Upper lobe of left lung (tissue), 6 donors: ENCODE measurements at regions not wholly inside any gene's neighbourhood (a gene's known extent, or its start where the extent isn't known, plus 50 kb on each side); places are given as distances from the start of the nearest gene placed in this dataset.
A peak's percentile ranks its signal among the peaks of the same experiment; 100 is the strongest.
"Not testable (repeated sequence)": the region's sequence is repeated elsewhere in the genome, so short reads cannot be mapped to it uniquely, and the experiment has no call there.

Source experiments
- ATAC-seq, 2 donors: fragments of 200-7000 bp; cut with Tn5 transposase; one replicate each; pipeline ENCODE4 v1.9.1; 2022; ENCODE audit warnings: mild to moderate bottlenecking in 2 of 2, moderate library complexity in 2 of 2; ENCODE audit not compliant: low FRiP score in 2 of 2
- DNase-seq, 2 donors: peaks; one replicate each; pipeline ENCODE4 v3.0.0-alpha.2; 2019 to 2020
- H3K27ac ChIP-seq, 4 donors: fragments of 200-600 bp; sonication (generic); one replicate each; pipeline ENCODE4 v1.5.1; 2016 to 2019
- H3K27me3 ChIP-seq, 4 donors: fragments of 200-600 bp; sonication (generic); one replicate each; pipeline ENCODE4 v1.5.1; 2017 to 2019
- H3K36me3 ChIP-seq, 4 donors: fragments of 200-600 bp; sonication (generic); one replicate each; pipeline ENCODE4 v1.5.1; 2016 to 2019
- H3K4me1 ChIP-seq, 4 donors: fragments of 200-600 bp; sonication (generic); one replicate each; pipeline ENCODE4 v1.5.1; 2018 to 2019
- H3K4me3 ChIP-seq, 4 donors: fragments of 200-600 bp; sonication (generic); one replicate each; pipeline ENCODE4 v1.5.1; 2017 to 2019; ENCODE audit warnings: mild to moderate bottlenecking in 2 of 4, moderate library complexity in 1 of 4
- H3K9me3 ChIP-seq, 4 donors: fragments of 200-600 bp; sonication (generic); one replicate each; pipeline ENCODE4 v1.5.1; 2018 to 2019
- CTCF ChIP-seq, 6 experiments: fragments of 450-650 bp in 4 of 6; fragments of 200-600 bp in 2 of 6; sonication (generic) in 2 of 6; IDR thresholded peaks; one replicate each; pipeline ENCODE4 v1.5.1; 2016 to 2019; ENCODE audit warnings: antibody characterized with exemption in 6 of 6
- EP300 ChIP-seq, 4 donors: sonication (generic); formaldehyde crosslinking; IDR thresholded peaks; one replicate each; pipeline ENCODE4 v1.5.1; 2017; ENCODE audit warnings: antibody characterized with exemption in 4 of 4, control low read depth in 2 of 4
- POLR2A ChIP-seq, 4 donors: fragments of 450-650 bp; IDR thresholded peaks; one replicate each; pipeline ENCODE4 v1.5.1; 2016 to 2017; ENCODE audit warnings: antibody characterized with exemption in 4 of 4, mild to moderate bottlenecking in 2 of 4
- POLR2AphosphoS5 ChIP-seq, 2 donors: sonication (generic); formaldehyde crosslinking; IDR thresholded peaks; one replicate each; pipeline ENCODE4 v1.5.1; 2017; ENCODE audit warnings: antibody characterized with exemption in 2 of 2
- WGBS, 2 donors: methylation state at CpG; one replicate each; pipeline ENCODE4 v1.1.5; 2017 to 2018; 5-methylcytosine and 5-hydroxymethylcytosine counted together
- donor health status: DM: no; HTN: no; CAD: no; lungs with moderate emphysema.
- donor health status: DM: no; HTN: yes; CAD: no; lungs with severe emphysema.

GRCh38 chr4:94135701-94136100, 72.0 kb upstream of the SMARCAD1 start:
- H3K4me3 ChIP-seq: no peak overlapping the region
- DNase-seq: no peak
- H3K27me3 ChIP-seq: no peaks in the 10 kb centered on the region
- H3K27ac ChIP-seq: no peak overlapping the region
- WGBS, 2 donors: 74 to 86% methylated on average over 1 of the region's 1 CpG
- H3K9me3 ChIP-seq: no peaks in the 10 kb centered on the region
- H3K4me1 ChIP-seq: no peaks in the 10 kb centered on the region
- ATAC-seq: no peak
- H3K36me3 ChIP-seq: no peaks in the 10 kb centered on the region
- TF ChIP-seq EP300 (IDR thresholded peaks at IDR 0.05) (no peak), POLR2A (IDR thresholded peaks at IDR 0.05) (no peak), POLR2AphosphoS5 (IDR thresholded peaks at IDR 0.05) (no peak), CTCF (IDR thresholded peaks at IDR 0.05) (no peak)

GRCh38 chr4:94139931-94140612, 67.6 kb upstream of the SMARCAD1 start:
- TF ChIP-seq EP300 (IDR thresholded peaks at IDR 0.05): no peak
- no peak for TF ChIP-seq POLR2A (IDR thresholded peaks at IDR 0.05)
- no peak for TF ChIP-seq CTCF (IDR thresholded peaks at IDR 0.05)
- no peak for TF ChIP-seq POLR2AphosphoS5 (IDR thresholded peaks at IDR 0.05)
- Histone ChIP-seq H3K4me1 (no peaks in the 10 kb centered on the region), H3K36me3 (no peaks in the 10 kb centered on the region), H3K4me3 (no peak overlapping the region), H3K27ac (no peak overlapping the region), H3K27me3 (no peaks in the 10 kb centered on the region), H3K9me3 (no peaks in the 10 kb centered on the region)
- no peak for DNase-seq
- ATAC-seq: peak in 1 of 2 donors; percentile 51
- 83 to 89% methylated on average over 7 to 8 of the region's 11 CpGs for WGBS, 2 donors

GRCh38 chr4:94141001-94141400, 66.7 kb upstream of the SMARCAD1 start:
- no peaks in the 10 kb centered on the region for H3K36me3 ChIP-seq
- TF ChIP-seq EP300 (IDR thresholded peaks at IDR 0.05): no peak
- TF ChIP-seq POLR2A (IDR thresholded peaks at IDR 0.05): no peak
- no peak for TF ChIP-seq POLR2AphosphoS5 (IDR thresholded peaks at IDR 0.05)
- TF ChIP-seq CTCF (IDR thresholded peaks at IDR 0.05): no peak
- no peaks in the 10 kb centered on the region for H3K4me1 ChIP-seq
- WGBS, 2 donors: 66% methylated on average over 2 of the region's 2 CpGs
- H3K9me3 ChIP-seq: no peaks in the 10 kb centered on the region
- no peaks in the 10 kb centered on the region for H3K27me3 ChIP-seq
- H3K4me3 ChIP-seq: no peak overlapping the region
- no peak overlapping the region for H3K27ac ChIP-seq
- no peak for DNase-seq
- peak in 1 of 2 donors; percentile 55 for ATAC-seq

GRCh38 chr4:94148052-94148451, 59.6 kb upstream of the SMARCAD1 start:
- H3K27me3 ChIP-seq, H3K4me1 ChIP-seq, ATAC-seq, H3K4me3 ChIP-seq, H3K9me3 ChIP-seq, H3K36me3 ChIP-seq, H3K27ac ChIP-seq: not testable (repeated sequence)
- DNase-seq: peak; percentile 10 to 74
- 35 to 43% methylated on average over 4 to 9 of the region's 9 CpGs for WGBS, 2 donors

GRCh38 chr4:94152466-94152865, 55.2 kb upstream of the SMARCAD1 start:
- Histone ChIP-seq H3K4me3 (no peak overlapping the region), H3K9me3 (no peaks in the 10 kb centered on the region), H3K27ac (no peak overlapping the region), H3K27me3 (no peaks in the 10 kb centered on the region), H3K4me1 (no peaks in the 10 kb centered on the region), H3K36me3 (no peaks in the 10 kb centered on the region)
- no peak for TF ChIP-seq CTCF (IDR thresholded peaks at IDR 0.05)
- no peak for TF ChIP-seq POLR2A (IDR thresholded peaks at IDR 0.05)
- TF ChIP-seq POLR2AphosphoS5 (IDR thresholded peaks at IDR 0.05): no peak
- no peak for TF ChIP-seq EP300 (IDR thresholded peaks at IDR 0.05)
- ATAC-seq (no peak), DNase-seq (no peak)

GRCh38 chr4:94155404-94155803, 52.3 kb upstream of the SMARCAD1 start:
- H3K27ac ChIP-seq, H3K36me3 ChIP-seq, H3K4me3 ChIP-seq, H3K4me1 ChIP-seq, H3K27me3 ChIP-seq, H3K9me3 ChIP-seq, DNase-seq, ATAC-seq: not testable (repeated sequence)
- 95 to 100% methylated on average over 1 to 2 of the region's 2 CpGs for WGBS, 2 donors
